ENCODE measurements at regions not wholly inside any gene's neighbourhood (a gene's known extent, or its start where the extent isn't known, plus 50 kb on each side); places are given as distances from the start of the nearest gene placed in this dataset.

DNA sequence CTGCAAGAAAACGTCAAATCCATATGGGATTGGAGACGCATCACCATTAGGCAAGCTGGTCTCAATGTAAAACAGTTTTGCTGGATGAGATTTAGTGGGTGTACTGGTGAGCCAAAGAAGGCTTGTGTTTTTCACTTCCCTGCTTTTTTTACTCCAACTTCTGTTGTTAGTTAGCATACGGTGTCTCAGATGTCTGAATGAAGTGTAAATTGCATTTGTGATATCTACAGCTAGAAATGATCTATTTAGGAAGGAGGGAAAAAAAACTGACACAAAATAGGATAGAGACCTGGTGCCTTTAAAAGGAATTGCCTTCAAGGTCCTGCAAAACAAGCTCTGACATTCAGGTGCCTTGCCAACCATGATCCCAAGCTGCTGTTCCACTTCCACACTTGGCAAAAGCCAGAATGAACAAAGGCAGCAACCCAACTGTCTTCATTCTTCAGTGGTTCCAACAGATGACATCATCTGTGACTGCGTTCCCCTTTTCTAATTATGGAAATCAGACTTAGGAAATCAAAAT is 104.2 kb upstream of the RAI14 start (continued):
- TF ChIP-seq ZNF396 (CRISPR knock-in tag; IDR thresholded peaks at IDR 0.05; ENCODE audit: borderline replicate concordance) (no peak), ZNF425 (CRISPR knock-in tag; conservative IDR thresholded peaks at IDR 0.05) (no peak)
- TF ChIP-seq, protein P1, sequence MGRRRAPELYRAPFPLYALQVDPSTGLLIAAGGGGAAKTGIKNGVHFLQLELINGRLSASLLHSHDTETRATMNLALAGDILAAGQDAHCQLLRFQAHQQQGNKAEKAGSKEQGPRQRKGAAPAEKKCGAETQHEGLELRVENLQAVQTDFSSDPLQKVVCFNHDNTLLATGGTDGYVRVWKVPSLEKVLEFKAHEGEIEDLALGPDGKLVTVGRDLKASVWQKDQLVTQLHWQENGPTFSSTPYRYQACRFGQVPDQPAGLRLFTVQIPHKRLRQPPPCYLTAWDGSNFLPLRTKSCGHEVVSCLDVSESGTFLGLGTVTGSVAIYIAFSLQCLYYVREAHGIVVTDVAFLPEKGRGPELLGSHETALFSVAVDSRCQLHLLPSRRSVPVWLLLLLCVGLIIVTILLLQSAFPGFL (CRISPR knock-in tag; IDR thresholded peaks at IDR 0.05; ENCODE audit: borderline replicate concordance): no peak

DNA sequence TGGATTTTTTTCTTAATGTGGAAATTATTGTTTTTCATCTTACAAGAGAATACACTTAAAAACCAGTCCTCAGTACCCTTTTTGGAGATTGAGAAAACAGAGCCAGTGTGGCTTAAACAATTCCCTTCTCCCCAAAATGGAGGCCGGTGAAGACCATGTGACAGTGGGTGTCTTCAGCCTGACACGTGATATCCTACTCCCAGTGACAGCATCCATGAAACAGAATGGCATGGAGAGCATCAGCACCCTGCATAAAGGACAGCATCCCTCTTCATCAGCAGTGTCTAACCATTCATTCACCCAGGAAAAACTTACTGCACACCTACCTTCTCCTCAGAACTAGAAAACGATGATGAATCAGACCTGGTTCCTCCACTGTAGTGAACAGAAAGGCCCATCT is 103.4 kb upstream of the RAI14 start:
- Mint-ChIP-seq H3K4me1 (peaks cover 47% of the 10 kb centered on the region), H3K9me3 (peaks cover 5% of the 10 kb centered on the region; the same call in 1 of the 2 replicates), H3K36me3 (peaks cover 3% of the 10 kb centered on the region; the same call in 1 of the 2 replicates), H3K27me3 (ENCODE audit: low read depth) (no peaks in the 10 kb centered on the region; the same call in 1 of the 2 replicates), H3K4me3 (no peak overlapping the region), H3K27ac (no peak overlapping the region)
- ATAC-seq: no peak
- no peak for DNase-seq (ENCODE audit: low spot score)
- POLR2A ChIA-PET: no interaction called here
- TF ChIP-seq ATF1 (CRISPR knock-in tag; IDR thresholded peaks at IDR 0.05) (no peak), SMAD4 (CRISPR knock-in tag; IDR thresholded peaks at IDR 0.05) (no peak), GRHL2 (CRISPR knock-in tag; IDR thresholded peaks at IDR 0.05; ENCODE audit: insufficient replicate concordance, severe bottlenecking) (no peak), TEAD1 (CRISPR knock-in tag; IDR thresholded peaks at IDR 0.05) (no peak), ZNF219 (CRISPR knock-in tag; IDR thresholded peaks at IDR 0.05; ENCODE audit: borderline replicate concordance) (no peak)
- TF ChIP-seq, protein P2, sequence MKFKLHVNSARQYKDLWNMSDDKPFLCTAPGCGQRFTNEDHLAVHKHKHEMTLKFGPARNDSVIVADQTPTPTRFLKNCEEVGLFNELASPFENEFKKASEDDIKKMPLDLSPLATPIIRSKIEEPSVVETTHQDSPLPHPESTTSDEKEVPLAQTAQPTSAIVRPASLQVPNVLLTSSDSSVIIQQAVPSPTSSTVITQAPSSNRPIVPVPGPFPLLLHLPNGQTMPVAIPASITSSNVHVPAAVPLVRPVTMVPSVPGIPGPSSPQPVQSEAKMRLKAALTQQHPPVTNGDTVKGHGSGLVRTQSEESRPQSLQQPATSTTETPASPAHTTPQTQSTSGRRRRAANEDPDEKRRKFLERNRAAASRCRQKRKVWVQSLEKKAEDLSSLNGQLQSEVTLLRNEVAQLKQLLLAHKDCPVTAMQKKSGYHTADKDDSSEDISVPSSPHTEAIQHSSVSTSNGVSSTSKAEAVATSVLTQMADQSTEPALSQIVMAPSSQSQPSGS (CRISPR knock-in tag; IDR thresholded peaks at IDR 0.05; ENCODE audit: borderline replicate concordance, low read depth): no peak
- TF ChIP-seq, protein P3, sequence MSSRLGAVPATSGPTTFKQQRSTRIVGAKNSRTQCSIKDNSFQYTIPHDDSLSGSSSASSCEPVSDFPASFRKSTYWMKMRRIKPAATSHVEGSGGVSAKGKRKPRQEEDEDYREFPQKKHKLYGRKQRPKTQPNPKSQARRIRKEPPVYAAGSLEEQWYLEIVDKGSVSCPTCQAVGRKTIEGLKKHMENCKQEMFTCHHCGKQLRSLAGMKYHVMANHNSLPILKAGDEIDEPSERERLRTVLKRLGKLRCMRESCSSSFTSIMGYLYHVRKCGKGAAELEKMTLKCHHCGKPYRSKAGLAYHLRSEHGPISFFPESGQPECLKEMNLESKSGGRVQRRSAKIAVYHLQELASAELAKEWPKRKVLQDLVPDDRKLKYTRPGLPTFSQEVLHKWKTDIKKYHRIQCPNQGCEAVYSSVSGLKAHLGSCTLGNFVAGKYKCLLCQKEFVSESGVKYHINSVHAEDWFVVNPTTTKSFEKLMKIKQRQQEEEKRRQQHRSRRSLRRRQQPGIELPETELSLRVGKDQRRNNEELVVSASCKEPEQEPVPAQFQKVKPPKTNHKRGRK (CRISPR knock-in tag; IDR thresholded peaks at IDR 0.05; ENCODE audit: borderline replicate concordance): no peak
- CTCF ChIA-PET: no interaction called here

DNA sequence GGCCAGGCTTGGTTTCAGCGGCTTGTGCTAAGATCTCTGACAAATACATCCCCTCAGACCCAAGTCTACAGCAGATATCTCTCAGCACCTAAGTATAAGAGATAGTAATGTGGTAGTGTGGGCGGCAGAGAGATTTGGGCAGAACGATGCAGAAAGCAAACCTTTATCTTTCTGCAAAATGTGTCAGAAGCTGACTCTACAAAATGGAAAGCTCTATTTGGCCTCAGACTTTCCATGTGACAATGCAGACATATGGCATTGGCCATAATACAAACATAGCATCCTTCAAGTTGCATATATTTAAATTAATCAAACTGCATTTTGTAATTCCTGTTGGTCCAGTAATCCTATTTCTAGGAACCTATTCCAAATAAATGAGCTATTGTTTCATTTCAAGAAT is 102.5 kb upstream of the RAI14 start:
- Mint-ChIP-seq H3K36me3 (no peaks in the 10 kb centered on the region), H3K27me3 (ENCODE audit: low read depth) (peaks cover 4% of the 10 kb centered on the region), H3K27ac (no peak overlapping the region), H3K4me1 (peaks cover 39% of the 10 kb centered on the region), H3K4me3 (no peak overlapping the region), H3K9me3 (no peaks in the 10 kb centered on the region)
- DNase-seq (ENCODE audit: low spot score) (no peak), ATAC-seq (no peak)
- ChIA-PET CTCF (no interaction called here), POLR2A (no interaction called here)
- no peak for TF ChIP-seq NR3C1 (CRISPR knock-in tag; conservative IDR thresholded peaks at IDR 0.05; ENCODE audit: low read depth)
- TF ChIP-seq, protein P4, sequence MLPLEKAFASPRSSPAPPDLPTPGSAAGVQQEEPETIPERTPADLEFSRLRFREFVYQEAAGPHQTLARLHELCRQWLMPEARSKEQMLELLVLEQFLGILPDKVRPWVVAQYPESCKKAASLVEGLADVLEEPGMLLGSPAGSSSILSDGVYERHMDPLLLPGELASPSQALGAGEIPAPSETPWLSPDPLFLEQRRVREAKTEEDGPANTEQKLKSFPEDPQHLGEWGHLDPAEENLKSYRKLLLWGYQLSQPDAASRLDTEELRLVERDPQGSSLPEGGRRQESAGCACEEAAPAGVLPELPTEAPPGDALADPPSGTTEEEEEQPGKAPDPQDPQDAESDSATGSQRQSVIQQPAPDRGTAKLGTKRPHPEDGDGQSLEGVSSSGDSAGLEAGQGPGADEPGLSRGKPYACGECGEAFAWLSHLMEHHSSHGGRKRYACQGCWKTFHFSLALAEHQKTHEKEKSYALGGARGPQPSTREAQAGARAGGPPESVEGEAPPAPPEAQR (CRISPR knock-in tag; IDR thresholded peaks at IDR 0.05): no peak
- TF ChIP-seq, protein P5, sequence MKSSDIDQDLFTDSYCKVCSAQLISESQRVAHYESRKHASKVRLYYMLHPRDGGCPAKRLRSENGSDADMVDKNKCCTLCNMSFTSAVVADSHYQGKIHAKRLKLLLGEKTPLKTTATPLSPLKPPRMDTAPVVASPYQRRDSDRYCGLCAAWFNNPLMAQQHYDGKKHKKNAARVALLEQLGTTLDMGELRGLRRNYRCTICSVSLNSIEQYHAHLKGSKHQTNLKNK (CRISPR knock-in tag; IDR thresholded peaks at IDR 0.05): no peak
- no peak for TF ChIP-seq MLX (CRISPR knock-in tag; IDR thresholded peaks at IDR 0.05)
- TF ChIP-seq, protein P6, sequence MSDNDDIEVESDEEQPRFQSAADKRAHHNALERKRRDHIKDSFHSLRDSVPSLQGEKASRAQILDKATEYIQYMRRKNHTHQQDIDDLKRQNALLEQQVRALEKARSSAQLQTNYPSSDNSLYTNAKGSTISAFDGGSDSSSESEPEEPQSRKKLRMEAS (CRISPR knock-in tag; IDR thresholded peaks at IDR 0.05): no peak
- TF ChIP-seq NFE2L1 (CRISPR knock-in tag; IDR thresholded peaks at IDR 0.05): no peak
- TF ChIP-seq ATF1 (CRISPR knock-in tag; IDR thresholded peaks at IDR 0.05): no peak
- no peak for TF ChIP-seq MYBL2 (CRISPR knock-in tag; IDR thresholded peaks at IDR 0.05)
- TF ChIP-seq ZNF138 (CRISPR knock-in tag; conservative IDR thresholded peaks at IDR 0.05): no peak
- no peak for TF ChIP-seq ZNF416 (CRISPR knock-in tag; IDR thresholded peaks at IDR 0.05)
- TF ChIP-seq, protein P7, sequence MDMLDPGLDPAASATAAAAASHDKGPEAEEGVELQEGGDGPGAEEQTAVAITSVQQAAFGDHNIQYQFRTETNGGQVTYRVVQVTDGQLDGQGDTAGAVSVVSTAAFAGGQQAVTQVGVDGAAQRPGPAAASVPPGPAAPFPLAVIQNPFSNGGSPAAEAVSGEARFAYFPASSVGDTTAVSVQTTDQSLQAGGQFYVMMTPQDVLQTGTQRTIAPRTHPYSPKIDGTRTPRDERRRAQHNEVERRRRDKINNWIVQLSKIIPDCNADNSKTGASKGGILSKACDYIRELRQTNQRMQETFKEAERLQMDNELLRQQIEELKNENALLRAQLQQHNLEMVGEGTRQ (CRISPR knock-in tag; IDR thresholded peaks at IDR 0.05): no peak
- TF ChIP-seq E2F5 (CRISPR knock-in tag; IDR thresholded peaks at IDR 0.05): no peak
- TF ChIP-seq GRHL2 (CRISPR knock-in tag; IDR thresholded peaks at IDR 0.05; ENCODE audit: insufficient replicate concordance, severe bottlenecking): no peak
- TF ChIP-seq GTF2I (CRISPR knock-in tag; conservative IDR thresholded peaks at IDR 0.05): no peak
